ENCODE measurements at regions not wholly inside any gene's neighbourhood (a gene's known extent, or its start where the extent isn't known, plus 50 kb on each side); places are given as distances from the start of the nearest gene placed in this dataset.
"Not testable (repeated sequence)": the region's sequence is repeated elsewhere in the genome, so short reads cannot be mapped to it uniquely, and the experiment has no call there.

DNA sequence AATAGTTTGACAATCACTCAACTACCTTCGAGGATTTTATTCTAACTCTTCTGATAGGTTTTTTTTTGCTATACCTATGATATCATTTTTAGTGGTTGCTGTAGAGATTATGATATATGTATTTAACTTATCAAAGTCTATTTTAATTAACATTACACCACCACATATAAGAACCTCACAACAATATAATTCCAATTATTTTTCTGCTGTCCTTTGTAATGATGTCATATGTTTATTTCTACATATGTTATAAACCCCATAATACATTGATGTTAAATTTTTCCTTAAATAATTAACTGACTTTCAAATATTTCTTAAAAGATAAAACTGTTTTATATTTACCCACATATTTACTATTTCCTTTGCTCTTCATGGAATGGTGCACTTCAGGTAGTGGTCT is 103.4 kb upstream of the KITLG start:
- TF ChIP-seq, protein P1, sequence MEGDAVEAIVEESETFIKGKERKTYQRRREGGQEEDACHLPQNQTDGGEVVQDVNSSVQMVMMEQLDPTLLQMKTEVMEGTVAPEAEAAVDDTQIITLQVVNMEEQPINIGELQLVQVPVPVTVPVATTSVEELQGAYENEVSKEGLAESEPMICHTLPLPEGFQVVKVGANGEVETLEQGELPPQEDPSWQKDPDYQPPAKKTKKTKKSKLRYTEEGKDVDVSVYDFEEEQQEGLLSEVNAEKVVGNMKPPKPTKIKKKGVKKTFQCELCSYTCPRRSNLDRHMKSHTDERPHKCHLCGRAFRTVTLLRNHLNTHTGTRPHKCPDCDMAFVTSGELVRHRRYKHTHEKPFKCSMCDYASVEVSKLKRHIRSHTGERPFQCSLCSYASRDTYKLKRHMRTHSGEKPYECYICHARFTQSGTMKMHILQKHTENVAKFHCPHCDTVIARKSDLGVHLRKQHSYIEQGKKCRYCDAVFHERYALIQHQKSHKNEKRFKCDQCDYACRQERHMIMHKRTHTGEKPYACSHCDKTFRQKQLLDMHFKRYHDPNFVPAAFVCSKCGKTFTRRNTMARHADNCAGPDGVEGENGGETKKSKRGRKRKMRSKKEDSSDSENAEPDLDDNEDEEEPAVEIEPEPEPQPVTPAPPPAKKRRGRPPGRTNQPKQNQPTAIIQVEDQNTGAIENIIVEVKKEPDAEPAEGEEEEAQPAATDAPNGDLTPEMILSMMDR (IDR thresholded peaks at IDR 0.05; ENCODE audit: insufficient read depth, low read length), result no peak
- DNase-seq (ENCODE audit: low read depth), result no peak

DNA sequence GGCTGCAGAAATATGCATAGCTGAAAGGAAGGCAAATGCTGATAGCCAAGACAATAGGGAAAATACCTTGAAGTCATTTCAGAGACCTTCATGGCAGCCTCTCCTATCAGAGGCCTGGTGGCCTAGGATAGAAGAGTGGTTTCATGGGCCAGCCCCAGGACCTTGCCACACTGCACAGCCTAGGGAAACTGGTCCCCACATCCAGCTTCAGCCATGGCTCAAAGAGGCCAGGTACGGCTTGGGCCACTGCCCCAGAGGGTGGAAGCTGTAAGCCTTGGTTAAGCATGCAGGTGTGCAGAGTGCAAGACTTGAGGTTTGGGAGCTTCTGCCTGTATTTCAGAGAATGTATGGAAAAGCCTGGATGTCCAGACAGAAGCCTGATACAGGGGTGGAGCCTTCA is 101.0 kb upstream of the KITLG start:
- H3K4me3 ChIP-seq (ENCODE audit: low read depth, low read length), result no peak overlapping the region
- peak; percentile 5 for DNase-seq (ENCODE audit: low read depth)
- TF ChIP-seq, protein P1 (IDR thresholded peaks at IDR 0.05; ENCODE audit: insufficient read depth, low read length), result no peak

More for the DNA sequence above, 103.4 kb upstream of the KITLG start:
- H3K4me3 ChIP-seq (ENCODE audit: low read depth, low read length), result no peak overlapping the region

DNA sequence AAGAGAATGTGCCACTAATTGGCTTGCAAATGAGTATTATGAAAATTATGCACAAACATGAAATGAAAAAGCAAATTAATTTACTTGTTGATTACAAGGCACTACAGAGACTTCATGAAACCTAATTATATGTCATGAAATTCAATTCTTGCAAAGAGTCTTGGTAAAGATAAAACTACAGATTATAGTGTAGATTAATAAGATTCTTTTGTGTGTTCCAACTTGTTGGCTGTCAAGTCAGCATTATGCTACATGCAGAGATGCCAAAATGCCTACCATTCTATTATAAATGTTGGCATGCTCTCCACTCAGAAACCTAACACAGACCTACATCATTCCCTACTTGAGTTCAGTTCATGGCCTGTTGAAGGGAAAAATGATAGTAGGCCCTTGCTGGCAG is 97.2 kb upstream of the KITLG start:
- no peak overlapping the region for H3K4me3 ChIP-seq (ENCODE audit: low read depth, low read length)

DNA sequence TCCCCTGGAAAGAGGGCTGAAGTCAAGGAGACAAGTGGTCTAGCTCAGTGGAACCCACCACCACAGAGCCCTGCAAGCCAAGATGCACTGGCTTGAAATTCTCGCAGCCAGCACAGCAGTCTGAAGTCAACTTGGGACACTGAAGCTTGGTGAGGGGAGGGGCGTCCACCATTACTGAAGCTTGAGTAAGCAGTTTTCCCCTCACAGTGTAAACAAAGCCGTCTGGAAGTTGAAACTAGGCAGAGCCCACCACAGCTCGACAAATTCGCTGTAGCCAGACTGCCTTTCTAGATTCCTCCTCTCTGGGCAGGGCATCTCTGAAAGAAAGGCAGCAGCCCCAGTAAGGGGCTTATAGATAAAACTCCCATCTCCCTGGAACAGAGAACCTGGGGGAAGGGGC is 87.3 kb upstream of the KITLG start:
- DNase-seq (ENCODE audit: low read depth); H3K4me3 ChIP-seq (ENCODE audit: low read depth, low read length): not testable (repeated sequence)

More for the DNA sequence above, 97.2 kb upstream of the KITLG start:
- no peak for DNase-seq (ENCODE audit: low read depth)
- TF ChIP-seq, protein P1 (IDR thresholded peaks at IDR 0.05; ENCODE audit: insufficient read depth, low read length), result no peak

DNA sequence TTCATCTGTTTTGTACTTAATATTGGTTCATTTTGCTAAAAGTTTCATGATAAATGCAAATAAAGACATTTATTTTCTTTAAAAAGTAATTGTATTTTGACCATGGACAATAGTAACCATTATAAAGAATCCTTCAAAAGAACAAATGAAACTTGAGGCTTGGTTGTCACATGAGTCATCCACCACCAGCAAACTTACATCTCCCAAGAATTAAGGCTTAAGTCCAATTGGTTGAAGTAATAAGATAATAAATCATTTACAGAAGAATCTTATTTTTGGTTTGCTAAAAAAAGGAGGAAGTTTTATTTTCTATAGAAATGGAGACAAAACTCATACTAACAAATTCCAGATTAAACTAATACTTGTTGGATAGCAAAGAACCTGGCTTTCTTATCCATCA is 84.8 kb upstream of the KITLG start:
- DNase-seq (ENCODE audit: low read depth), result peak; percentile 75
- TF ChIP-seq, protein P1 (IDR thresholded peaks at IDR 0.05; ENCODE audit: insufficient read depth, low read length), result no peak
- H3K4me3 ChIP-seq (ENCODE audit: low read depth, low read length), result no peak overlapping the region

DNA sequence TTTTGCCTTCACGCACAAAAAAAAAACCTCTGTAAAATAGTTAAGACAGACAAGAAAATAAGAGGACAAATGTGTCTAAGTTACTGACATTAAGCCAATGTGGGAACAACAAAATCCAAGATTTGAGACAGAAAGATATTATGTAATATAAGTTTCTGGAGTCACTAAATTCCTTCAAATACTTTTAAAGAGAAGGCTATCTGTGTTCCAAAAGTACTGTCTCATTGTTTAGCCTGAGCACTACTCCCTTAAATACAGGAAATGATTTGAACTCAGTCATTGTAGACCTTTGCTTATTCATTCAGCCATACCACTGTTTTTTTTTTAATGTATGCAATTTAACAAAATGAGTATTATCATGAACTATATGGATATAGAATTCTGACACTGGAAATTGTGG is 82.7 kb upstream of the KITLG start:
- TF ChIP-seq, protein P1 (IDR thresholded peaks at IDR 0.05; ENCODE audit: insufficient read depth, low read length), result no peak
- H3K4me3 ChIP-seq (ENCODE audit: low read depth, low read length), result no peak overlapping the region
- peak; percentile 43 for DNase-seq (ENCODE audit: low read depth)

DNA sequence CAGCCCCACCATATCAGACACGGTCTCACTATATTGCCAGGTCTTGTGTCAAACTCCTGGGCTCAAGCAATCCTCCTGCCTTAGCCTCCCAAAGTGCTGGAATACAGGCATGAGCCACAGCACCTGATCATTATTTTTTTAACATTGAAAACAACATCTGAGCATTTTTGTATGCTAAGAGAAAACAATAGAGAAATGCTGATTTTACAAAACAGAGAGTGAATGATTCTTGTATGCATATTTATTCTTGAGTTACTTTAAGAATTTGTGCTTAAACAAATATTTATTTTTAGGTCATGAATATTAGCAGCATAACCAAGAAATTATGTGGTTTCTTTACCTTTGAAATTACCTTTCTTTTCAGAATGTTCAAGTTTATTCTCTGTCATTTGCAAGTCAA is 81.8 kb upstream of the KITLG start:
- no peak for DNase-seq (ENCODE audit: low read depth)
- TF ChIP-seq, protein P1 (IDR thresholded peaks at IDR 0.05; ENCODE audit: insufficient read depth, low read length), result no peak

More for the DNA sequence above, 81.8 kb upstream of the KITLG start:
- H3K4me3 ChIP-seq (ENCODE audit: low read depth, low read length), result no peak overlapping the region
